DND-41 (cell line): ENCODE measurements at regions not wholly inside any gene's neighbourhood (a gene's known extent, or its start where the extent isn't known, plus 50 kb on each side); places are given as distances from the start of the nearest gene placed in this dataset.

Source experiments
- ATAC-seq: fragments of 200-7000 bp; cut with Tn5 transposase; 3 replicates; pipeline ENCODE4 v1.9.1; 2021; ENCODE audit warnings: low read depth; ENCODE audit not compliant: insufficient read depth
- DNase-seq: peaks from one replicate; pipeline ENCODE4 v3.0.0-alpha.2; 2020
- H2AFZ ChIP-seq: 2 replicates; pipeline ENCODE4 v1.6.0; 2012; ENCODE audit warnings: low read depth, low read length
- H3K27ac ChIP-seq: 2 replicates; pipeline ENCODE4 v1.5.1; 2012; ENCODE audit warnings: low read length, inconsistent platforms
- H3K27me3 ChIP-seq: fragments of 200-600 bp; sonication (generic); 2 replicates; pipeline ENCODE4 v1.6.0; 2012; ENCODE audit warnings: low read length, mild to moderate bottlenecking, inconsistent platforms; ENCODE audit not compliant: insufficient read depth, poor library complexity
- H3K36me3 ChIP-seq: 2 replicates; pipeline ENCODE4 v1.5.1; 2012; ENCODE audit warnings: low read length, inconsistent platforms; ENCODE audit not compliant: insufficient read depth
- H3K4me1 ChIP-seq: 2 replicates; pipeline ENCODE4 v1.5.1; 2012; ENCODE audit warnings: mild to moderate bottlenecking, low read length; ENCODE audit not compliant: insufficient read depth
- H3K4me2 ChIP-seq: 2 replicates; pipeline ENCODE4 v1.6.0; 2012; ENCODE audit warnings: mild to moderate bottlenecking, moderate library complexity, low read length, inconsistent platforms; ENCODE audit not compliant: insufficient read depth
- H3K4me3 ChIP-seq, 2 experiments: fragments of 200-600 bp in 1 of 2; shearing (Covaris generic) in 1 of 2; 2 replicates each; pipeline ENCODE4 v1.5.1; 2012 to 2016; ENCODE audit warnings: inconsistent platforms in 2 of 2, low read length in 2 of 2, mild to moderate bottlenecking in 2 of 2, low read depth in 1 of 2, moderate library complexity in 1 of 2
- H3K79me2 ChIP-seq: 2 replicates; pipeline ENCODE4 v1.6.0; 2012; ENCODE audit warnings: low read length, inconsistent platforms; ENCODE audit not compliant: insufficient read depth
- H3K9ac ChIP-seq: 2 replicates; pipeline ENCODE4 v1.6.0; 2012; ENCODE audit warnings: low read depth, mild to moderate bottlenecking, inconsistent platforms, low read length, moderate library complexity
- H3K9me3 ChIP-seq: 2 replicates; pipeline ENCODE4 v1.5.1; 2012; ENCODE audit warnings: low read length, moderate library complexity, mild to moderate bottlenecking, inconsistent platforms; ENCODE audit not compliant: insufficient read depth, severe bottlenecking
- H4K20me1 ChIP-seq: 2 replicates; pipeline ENCODE4 v1.6.0; 2012; ENCODE audit warnings: low read length; ENCODE audit not compliant: insufficient read depth
- CTCF ChIP-seq: IDR thresholded peaks from 2 replicates; pipeline ENCODE4 v1.5.1; 2012; ENCODE audit warnings: borderline replicate concordance, low read length, moderate library complexity, mild to moderate bottlenecking; ENCODE audit not compliant: poor library complexity, severe bottlenecking; ENCODE audit errors: extremely low read depth
- EZH2 ChIP-seq: IDR thresholded peaks from 3 replicates; pipeline ENCODE4 v1.6.1; 2012; ENCODE audit warnings: borderline replicate concordance, low read depth, mild to moderate bottlenecking, moderate library complexity, low read length, inconsistent platforms; ENCODE audit not compliant: severe bottlenecking

DNA sequence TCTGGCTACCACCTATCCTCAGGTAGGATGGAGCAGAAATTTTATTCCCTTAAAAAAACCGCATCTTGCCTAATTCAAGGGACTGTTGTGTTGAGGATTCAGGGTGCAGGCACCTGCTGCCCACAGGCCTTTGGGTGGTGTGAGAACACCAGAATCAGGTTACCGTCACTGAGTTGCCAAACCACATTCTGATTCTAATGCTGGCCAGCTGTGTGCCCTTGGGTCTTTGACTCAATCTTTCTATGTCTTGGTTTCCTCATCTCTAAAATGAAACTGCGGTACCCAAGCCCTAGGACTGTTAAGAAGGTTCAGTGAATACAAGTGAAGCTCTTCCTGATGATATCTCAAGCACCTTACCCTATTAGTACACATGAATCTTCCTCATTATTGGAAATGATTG lies 827.3 kb downstream of the DHX35 start:
- no peak overlapping the region for H3K9ac ChIP-seq
- DNase-seq (no peak), ATAC-seq (no peak)
- H3K27ac ChIP-seq, result no peak overlapping the region
- H3K79me2 ChIP-seq, result no peaks in the 10 kb centered on the region
- H2AFZ ChIP-seq, result no peak overlapping the region
- no peaks in the 10 kb centered on the region for H4K20me1 ChIP-seq
- H3K4me2 ChIP-seq, result no peak overlapping the region
- TF ChIP-seq CTCF (no peak), EZH2 (no peak)
- no peak overlapping the region for H3K4me3 ChIP-seq
- no peaks in the 10 kb centered on the region for H3K27me3 ChIP-seq
- H3K9me3 ChIP-seq, result no peaks in the 10 kb centered on the region
- no peaks in the 10 kb centered on the region for H3K4me1 ChIP-seq
- no peaks in the 10 kb centered on the region for H3K36me3 ChIP-seq

DNA sequence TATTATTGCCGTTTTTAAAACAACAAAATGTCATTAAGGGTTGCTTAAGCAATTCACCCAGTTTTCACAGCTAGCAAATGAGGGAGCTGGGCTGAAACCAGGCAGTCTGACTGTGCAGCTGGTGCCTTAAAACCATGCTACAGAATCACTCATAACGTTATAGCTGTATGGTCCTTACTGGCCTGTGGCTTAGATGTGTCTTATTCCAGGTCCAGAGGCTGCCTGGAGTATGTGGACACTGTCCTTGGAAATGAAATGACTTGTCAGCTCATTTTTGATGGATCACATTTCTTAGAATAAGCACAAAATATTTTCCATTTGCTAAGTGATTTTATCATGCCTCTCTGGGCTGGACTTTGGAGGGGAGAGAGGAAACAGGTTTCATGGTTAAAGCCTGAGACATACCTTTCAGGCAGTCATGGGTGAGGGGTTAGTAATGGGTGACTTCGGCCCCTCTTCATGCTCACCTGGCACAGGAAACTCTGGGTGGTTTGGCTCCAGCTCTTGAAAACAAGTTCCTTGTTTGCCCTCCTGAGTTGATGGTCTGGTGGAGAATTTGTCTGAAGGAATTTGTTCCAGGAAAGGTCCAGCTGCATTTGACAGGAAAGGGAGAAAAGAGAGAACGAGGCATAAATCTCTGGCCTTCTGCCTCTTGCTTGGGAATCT lies 823.2 kb downstream of the DHX35 start:
- no peaks in the 10 kb centered on the region for H3K9me3 ChIP-seq
- H3K27ac ChIP-seq, result no peak overlapping the region
- H3K27me3 ChIP-seq, result no peaks in the 10 kb centered on the region
- DNase-seq, result no peak
- H3K4me2 ChIP-seq, result no peak overlapping the region
- H3K4me1 ChIP-seq, result no peaks in the 10 kb centered on the region
- H3K4me3 ChIP-seq, result no peak overlapping the region
- H3K9ac ChIP-seq, result no peak overlapping the region
- no peaks in the 10 kb centered on the region for H4K20me1 ChIP-seq
- ATAC-seq, result no peak
- no peak overlapping the region for H2AFZ ChIP-seq
- TF ChIP-seq CTCF (no peak), EZH2 (no peak)
- H3K36me3 ChIP-seq, result no peaks in the 10 kb centered on the region
- no peaks in the 10 kb centered on the region for H3K79me2 ChIP-seq

- H3K79me2 ChIP-seq, result no peaks in the 10 kb centered on the region
- no peak overlapping the region for H3K4me3 ChIP-seq
- H3K9me3 ChIP-seq, result no peaks in the 10 kb centered on the region
- H3K9ac ChIP-seq, result no peak overlapping the region
- no peaks in the 10 kb centered on the region for H3K27me3 ChIP-seq
- H2AFZ ChIP-seq, result no peak overlapping the region
- no peaks in the 10 kb centered on the region for H3K36me3 ChIP-seq
- no peak overlapping the region for H3K27ac ChIP-seq
- ATAC-seq, result no peak
- H4K20me1 ChIP-seq, result no peaks in the 10 kb centered on the region
- no peak overlapping the region for H3K4me2 ChIP-seq
- no peaks in the 10 kb centered on the region for H3K4me1 ChIP-seq
- DNase-seq, result no peak
- TF ChIP-seq EZH2, result no peak
- no peak for TF ChIP-seq CTCF
These were observed 822.5 kb downstream of the DHX35 start for GRCh38 chr20:39784693-39785092.
